ENCODE measurements at regions not wholly inside any gene's neighbourhood (a gene's known extent, or its start where the extent isn't known, plus 50 kb on each side); places are given as distances from the start of the nearest gene placed in this dataset.
"Not testable (repeated sequence)": the region's sequence is repeated elsewhere in the genome, so short reads cannot be mapped to it uniquely, and the experiment has no call there.

DNA sequence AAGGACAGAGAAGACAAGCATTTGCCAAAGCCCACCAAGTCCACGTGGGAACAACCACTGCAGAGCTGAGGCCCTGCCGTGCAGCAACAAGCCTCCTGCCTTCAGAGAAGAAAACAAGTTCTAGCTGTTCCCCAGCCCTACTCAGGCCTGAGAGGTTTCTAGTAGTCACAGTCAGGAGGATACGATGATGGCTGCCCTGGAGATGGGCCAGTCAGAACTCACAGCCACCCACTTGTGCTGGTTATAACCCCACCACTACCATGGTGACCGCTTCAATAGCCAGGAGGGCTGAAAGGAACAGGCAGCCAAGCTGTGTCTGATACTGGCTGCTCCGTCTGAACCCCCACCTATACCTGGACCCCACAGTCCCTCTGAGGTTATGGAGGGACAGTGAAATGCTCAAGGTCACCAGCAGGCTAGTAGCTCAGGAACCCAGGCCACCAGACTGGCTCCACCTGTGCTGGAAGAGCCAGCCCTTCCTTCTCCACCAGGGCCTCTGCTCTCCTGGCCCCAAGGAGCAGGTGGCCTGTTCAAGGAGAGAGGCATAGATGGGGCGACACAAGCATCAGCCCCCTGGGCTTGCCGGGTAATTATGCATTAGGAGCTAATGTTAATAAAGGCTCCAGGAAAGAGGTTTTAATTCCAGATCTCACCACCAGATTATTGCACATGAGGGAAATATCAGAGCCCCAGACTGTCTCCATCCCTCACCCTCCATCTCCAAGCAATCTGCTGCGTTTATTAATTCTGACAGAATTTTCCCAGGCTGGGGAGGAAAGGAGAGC, 125.8 kb upstream of the PCBD1 start:
- TF ChIP-seq, protein P1, sequence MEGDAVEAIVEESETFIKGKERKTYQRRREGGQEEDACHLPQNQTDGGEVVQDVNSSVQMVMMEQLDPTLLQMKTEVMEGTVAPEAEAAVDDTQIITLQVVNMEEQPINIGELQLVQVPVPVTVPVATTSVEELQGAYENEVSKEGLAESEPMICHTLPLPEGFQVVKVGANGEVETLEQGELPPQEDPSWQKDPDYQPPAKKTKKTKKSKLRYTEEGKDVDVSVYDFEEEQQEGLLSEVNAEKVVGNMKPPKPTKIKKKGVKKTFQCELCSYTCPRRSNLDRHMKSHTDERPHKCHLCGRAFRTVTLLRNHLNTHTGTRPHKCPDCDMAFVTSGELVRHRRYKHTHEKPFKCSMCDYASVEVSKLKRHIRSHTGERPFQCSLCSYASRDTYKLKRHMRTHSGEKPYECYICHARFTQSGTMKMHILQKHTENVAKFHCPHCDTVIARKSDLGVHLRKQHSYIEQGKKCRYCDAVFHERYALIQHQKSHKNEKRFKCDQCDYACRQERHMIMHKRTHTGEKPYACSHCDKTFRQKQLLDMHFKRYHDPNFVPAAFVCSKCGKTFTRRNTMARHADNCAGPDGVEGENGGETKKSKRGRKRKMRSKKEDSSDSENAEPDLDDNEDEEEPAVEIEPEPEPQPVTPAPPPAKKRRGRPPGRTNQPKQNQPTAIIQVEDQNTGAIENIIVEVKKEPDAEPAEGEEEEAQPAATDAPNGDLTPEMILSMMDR (IDR thresholded peaks at IDR 0.05), result no peak
- DNase-seq (no peak), ATAC-seq (no peak)
- intact Hi-C loops (cut with DNase I, micrococcal nuclease), result no loop called here
- H3K9me3 ChIP-seq, result no peaks in the 10 kb centered on the region
- H3K4me3 ChIP-seq, result no peak overlapping the region
- no peaks in the 10 kb centered on the region for H3K4me1 ChIP-seq (ENCODE audit: low read depth)
- no peaks in the 10 kb centered on the region for H3K36me3 ChIP-seq (ENCODE audit: low read depth)

DNA sequence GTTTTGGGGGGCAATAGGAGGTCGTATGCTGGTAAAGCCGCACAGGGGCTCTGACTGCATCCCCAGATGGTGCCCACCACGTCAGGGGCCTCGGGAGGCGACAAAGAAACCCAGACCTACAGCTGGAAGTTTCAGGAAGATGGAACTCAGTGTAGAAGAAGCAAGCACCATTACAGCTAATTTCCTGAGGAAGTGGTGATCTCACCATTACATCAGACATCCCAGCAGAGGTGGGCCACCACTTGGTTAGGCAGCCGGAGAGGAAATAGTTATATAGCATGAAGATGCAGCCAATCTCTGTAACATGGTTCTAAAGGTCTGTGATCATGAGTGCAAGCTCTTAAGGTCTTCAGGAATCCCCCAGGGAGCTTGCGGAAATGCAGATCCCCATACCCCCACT, 127.3 kb upstream of the PCBD1 start:
- DNase-seq (no peak), ATAC-seq (no peak)
- intact Hi-C loops (cut with DNase I, micrococcal nuclease), result no loop called here
- H3K4me1 ChIP-seq (ENCODE audit: low read depth), result no peaks in the 10 kb centered on the region
- no peak overlapping the region for H3K4me3 ChIP-seq
- H3K9me3 ChIP-seq, result no peaks in the 10 kb centered on the region
- TF ChIP-seq, protein P1 (IDR thresholded peaks at IDR 0.05), result no peak
- H3K36me3 ChIP-seq (ENCODE audit: low read depth), result no peaks in the 10 kb centered on the region

DNA sequence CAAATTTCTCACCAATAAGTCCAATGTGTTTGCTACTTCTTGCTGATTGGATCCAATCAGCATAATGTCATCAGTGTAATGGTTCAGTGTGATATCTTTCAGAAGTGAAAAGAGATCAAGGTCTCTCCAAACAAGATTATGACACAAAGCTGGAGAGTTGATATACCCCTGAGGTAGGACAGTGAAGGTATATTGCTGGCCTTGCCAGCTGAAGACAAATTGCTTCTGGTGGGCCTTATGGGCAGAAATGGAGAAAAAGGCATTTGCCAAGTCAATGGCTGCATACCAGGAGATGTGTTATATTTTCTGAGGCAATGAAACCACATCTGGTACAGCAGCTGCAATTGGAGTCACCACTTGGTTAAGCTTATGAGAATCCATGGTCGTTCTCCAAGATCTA, 131.7 kb upstream of the PCBD1 start:
- H3K9me3 ChIP-seq; ATAC-seq; intact Hi-C loops (cut with DNase I, micrococcal nuclease): not testable (repeated sequence)

DNA sequence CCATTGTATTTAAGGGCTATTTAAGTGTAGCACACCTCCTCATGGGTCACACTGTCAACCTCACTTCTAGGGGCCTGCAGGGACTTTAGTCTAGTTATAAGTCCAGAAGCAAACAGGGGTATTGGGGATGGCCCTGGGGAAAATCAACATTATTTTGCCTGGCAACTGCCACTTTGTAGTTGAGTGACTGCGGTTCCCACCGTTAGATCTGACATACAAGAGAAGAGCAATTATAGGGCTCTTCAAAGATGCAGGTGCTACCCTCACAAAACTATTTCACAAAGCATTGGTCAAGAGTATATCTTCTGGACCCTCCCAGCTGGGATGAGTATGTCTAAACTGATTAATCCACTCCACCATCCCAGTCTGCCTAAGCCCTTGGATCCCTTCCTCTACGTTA, 133.0 kb upstream of the PCBD1 start:
- no peak overlapping the region for H3K4me3 ChIP-seq
- intact Hi-C loops (cut with DNase I, micrococcal nuclease), result no loop called here
- H3K9me3 ChIP-seq, result no peaks in the 10 kb centered on the region
- DNase-seq (no peak), ATAC-seq (no peak)
- TF ChIP-seq, protein P1 (IDR thresholded peaks at IDR 0.05), result no peak
- no peaks in the 10 kb centered on the region for H3K4me1 ChIP-seq (ENCODE audit: low read depth)
- H3K36me3 ChIP-seq (ENCODE audit: low read depth), result no peaks in the 10 kb centered on the region

More for the DNA sequence above, 131.7 kb upstream of the PCBD1 start:
- H3K36me3 ChIP-seq (ENCODE audit: low read depth); DNase-seq; H3K4me3 ChIP-seq; H3K4me1 ChIP-seq (ENCODE audit: low read depth): not testable (repeated sequence)

DNA sequence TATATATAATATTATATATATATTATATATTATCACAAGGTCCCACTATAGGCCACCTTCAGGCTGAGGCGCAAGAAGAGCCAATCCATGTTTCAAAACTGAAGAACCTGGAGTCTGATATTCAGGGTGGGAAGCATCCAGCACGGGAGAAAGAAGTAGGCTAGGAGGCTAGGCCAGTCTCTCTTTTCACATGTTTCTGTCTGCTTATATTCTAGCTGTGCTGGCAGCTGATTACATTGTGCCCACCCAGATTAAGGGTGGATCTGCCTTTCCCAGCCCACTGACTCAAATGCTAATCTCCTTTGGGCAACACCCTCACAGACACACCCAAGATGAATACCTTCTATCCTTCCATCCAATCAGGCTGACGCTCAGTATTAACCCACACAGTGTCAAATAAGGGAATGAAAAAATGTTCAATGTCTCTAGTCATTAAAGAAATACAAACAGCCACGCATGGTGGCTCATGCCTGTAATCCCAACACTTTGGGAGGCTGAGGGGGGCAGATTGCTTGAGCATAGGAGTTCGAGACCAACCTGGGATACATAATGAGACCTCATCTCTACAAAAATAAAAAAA, 135.4 kb upstream of the PCBD1 start:
- Histone ChIP-seq H3K4me3 (no peak overlapping the region), H3K36me3 (ENCODE audit: low read depth) (no peaks in the 10 kb centered on the region), H3K4me1 (ENCODE audit: low read depth) (no peaks in the 10 kb centered on the region), H3K9me3 (no peaks in the 10 kb centered on the region)
- TF ChIP-seq, protein P1 (IDR thresholded peaks at IDR 0.05), result no peak
- ATAC-seq, result no peak
- intact Hi-C loops (cut with DNase I, micrococcal nuclease), result no loop called here
- no peak for DNase-seq

DNA sequence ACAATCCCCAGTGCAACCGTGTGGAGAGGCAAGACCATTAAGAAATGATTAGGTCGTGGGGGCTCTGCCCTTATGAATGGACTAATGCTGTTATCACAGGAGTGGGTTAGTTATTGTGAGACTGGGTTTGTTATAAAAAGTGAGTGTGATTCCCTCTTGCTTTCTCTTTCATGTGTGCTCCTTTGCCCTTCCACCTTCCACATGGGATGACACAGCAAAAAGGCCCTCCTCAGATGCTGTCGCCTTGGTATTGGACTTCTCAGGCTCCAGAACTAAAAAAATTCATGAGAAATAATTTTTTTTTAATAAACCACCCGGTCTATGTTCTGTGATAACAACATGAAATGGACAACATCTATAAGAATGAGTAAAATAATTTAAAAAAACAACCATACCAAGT, 136.1 kb upstream of the PCBD1 start:
- intact Hi-C loops (cut with DNase I, micrococcal nuclease), result no loop called here
- no peak overlapping the region for H3K4me3 ChIP-seq
- no peaks in the 10 kb centered on the region for H3K9me3 ChIP-seq
- no peaks in the 10 kb centered on the region for H3K36me3 ChIP-seq (ENCODE audit: low read depth)
- TF ChIP-seq, protein P1 (IDR thresholded peaks at IDR 0.05), result no peak
- DNase-seq, result no peak
- ATAC-seq, result no peak
- no peaks in the 10 kb centered on the region for H3K4me1 ChIP-seq (ENCODE audit: low read depth)
